Fibroblast of mammary gland (primary cell): ENCODE measurements at regions not wholly inside any gene's neighbourhood (a gene's known extent, or its start where the extent isn't known, plus 50 kb on each side); places are given as distances from the start of the nearest gene placed in this dataset.
"Not testable (repeated sequence)": the region's sequence is repeated elsewhere in the genome, so short reads cannot be mapped to it uniquely, and the experiment has no call there.

Source experiments
- DNase-seq: peaks from one replicate; pipeline ENCODE4 v3.0.0-alpha.2; 2010; ENCODE audit warnings: low read depth
- H3K4me3 ChIP-seq: 2 replicates; pipeline ENCODE4 v1.5.1; 2011; ENCODE audit warnings: low read depth, mild to moderate bottlenecking, low read length, moderate library complexity; ENCODE audit not compliant: control insufficient read depth
- TF ChIP-seq, protein P1 (sequence below): conservative IDR thresholded peaks from 2 replicates; pipeline ENCODE4 v1.5.1; 2011; ENCODE audit warnings: low read depth, low read length, inconsistent platforms; ENCODE audit not compliant: control insufficient read depth, insufficient read depth

DNA sequence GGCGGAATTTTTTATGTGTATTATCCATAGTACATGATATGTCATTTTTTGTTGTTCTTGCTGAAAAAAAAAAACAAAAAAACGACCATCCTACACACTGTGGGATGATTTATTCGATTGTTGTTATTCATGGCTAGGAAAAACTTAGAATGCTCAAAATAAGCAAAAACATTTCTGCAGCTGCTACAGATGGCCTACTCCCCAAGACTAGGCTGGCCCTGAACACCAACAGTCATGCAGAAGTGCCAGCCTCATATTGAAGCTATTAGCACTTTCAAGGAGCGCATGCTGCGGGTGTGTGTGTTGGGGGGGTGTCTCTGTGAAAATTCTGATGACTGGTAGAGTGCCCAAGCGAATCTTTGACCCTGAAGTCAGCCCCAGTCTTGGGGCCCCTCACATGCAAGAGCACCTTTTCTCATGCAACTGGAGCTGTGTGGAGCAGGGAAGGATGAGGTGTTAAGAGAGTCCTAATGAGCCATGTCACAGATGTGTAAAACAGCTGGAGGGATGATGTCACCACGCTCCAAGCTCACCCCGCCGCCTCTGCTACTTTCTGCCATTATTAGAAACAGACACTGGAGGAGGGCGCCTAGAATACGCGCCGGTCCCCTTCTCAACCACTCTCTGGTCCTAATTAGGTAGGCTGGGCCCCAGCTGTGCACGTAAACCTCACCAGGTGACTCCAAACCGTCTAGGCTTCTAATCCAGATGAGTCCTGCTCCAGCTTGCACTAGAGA, 61.0 kb upstream of the SMIM23 start:
- no peak overlapping the region for H3K4me3 ChIP-seq
- TF ChIP-seq, protein P1, sequence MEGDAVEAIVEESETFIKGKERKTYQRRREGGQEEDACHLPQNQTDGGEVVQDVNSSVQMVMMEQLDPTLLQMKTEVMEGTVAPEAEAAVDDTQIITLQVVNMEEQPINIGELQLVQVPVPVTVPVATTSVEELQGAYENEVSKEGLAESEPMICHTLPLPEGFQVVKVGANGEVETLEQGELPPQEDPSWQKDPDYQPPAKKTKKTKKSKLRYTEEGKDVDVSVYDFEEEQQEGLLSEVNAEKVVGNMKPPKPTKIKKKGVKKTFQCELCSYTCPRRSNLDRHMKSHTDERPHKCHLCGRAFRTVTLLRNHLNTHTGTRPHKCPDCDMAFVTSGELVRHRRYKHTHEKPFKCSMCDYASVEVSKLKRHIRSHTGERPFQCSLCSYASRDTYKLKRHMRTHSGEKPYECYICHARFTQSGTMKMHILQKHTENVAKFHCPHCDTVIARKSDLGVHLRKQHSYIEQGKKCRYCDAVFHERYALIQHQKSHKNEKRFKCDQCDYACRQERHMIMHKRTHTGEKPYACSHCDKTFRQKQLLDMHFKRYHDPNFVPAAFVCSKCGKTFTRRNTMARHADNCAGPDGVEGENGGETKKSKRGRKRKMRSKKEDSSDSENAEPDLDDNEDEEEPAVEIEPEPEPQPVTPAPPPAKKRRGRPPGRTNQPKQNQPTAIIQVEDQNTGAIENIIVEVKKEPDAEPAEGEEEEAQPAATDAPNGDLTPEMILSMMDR = no peak
- DNase-seq = peak; percentile 33

DNA sequence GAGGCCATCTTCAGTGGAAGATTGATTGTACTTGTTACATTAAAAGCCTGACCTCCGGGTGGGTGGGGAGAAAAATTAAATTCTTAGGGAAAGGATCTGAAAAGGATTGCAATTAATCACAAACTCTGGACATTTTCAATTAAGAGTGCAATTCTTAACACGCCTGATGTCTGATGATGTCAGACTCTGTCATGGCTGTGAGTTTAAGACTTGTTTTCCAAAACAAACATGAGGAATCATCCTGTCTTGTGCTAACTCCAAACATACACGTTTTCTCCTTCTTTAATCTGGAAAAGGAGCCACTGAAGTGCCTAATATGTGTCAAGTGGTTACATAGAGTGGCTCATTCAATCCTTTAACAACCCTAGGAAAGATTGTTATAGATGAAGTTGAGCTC, 60.4 kb upstream of the SMIM23 start:
- TF ChIP-seq, protein P1 = no peak
- no peak overlapping the region for H3K4me3 ChIP-seq
- peak; percentile 48 for DNase-seq

DNA sequence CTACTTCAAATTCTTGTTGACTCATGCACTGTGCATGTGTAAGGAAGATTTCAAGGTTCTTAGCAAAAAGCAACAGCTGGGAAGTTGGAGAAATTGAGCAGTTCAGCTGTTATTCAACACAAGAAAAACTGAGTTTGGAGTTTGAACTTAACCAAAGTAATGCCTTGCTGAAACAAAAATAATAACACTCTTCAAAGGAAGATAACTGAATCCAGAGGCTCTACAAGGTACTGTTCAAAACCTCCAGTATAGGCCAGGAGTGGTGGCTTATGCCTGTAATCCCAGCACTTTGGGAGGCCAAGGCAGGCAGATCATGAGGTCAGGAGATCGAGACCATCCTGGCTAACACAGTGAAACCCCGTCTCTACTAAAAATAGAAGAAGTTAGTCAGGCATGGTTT, 58.8 kb upstream of the SMIM23 start:
- H3K4me3 ChIP-seq, DNase-seq: not testable (repeated sequence)

DNA sequence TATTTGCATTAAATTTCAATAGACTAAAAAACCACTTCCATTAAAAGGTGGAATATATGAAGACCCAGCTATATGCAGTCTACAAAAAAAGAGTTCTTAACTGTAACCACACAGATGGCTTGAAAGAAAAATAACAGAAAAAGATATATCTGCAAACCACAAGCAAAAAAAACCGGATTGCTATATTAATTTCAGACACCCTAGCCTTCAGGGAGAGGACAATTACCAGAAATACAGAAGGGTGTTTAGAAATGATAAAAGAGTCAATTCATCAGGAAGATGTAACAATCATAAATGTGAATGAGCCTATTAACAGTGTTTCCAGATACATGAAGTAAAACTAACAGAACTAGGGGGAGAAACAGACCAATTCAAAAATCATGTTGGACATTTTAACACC, 56.9 kb upstream of the SMIM23 start:
- DNase-seq = no peak
- H3K4me3 ChIP-seq = no peak overlapping the region
- TF ChIP-seq, protein P1 = no peak
